Colonic mucosa (tissue), 4 donors: ENCODE measurements at regions not wholly inside any gene's neighbourhood (a gene's known extent, or its start where the extent isn't known, plus 50 kb on each side); places are given as distances from the start of the nearest gene placed in this dataset.

ENCODE experiments used
- DNase-seq: peaks from one replicate; pipeline ENCODE4 v3.0.0-alpha.2; 2020
- H3K27ac ChIP-seq: fragments of 200-600 bp; one replicate; pipeline ENCODE4 v1.8.0; 2021
- H3K27me3 ChIP-seq: fragments of 200-600 bp; one replicate; pipeline ENCODE4 v1.8.0; 2021
- H3K36me3 ChIP-seq: fragments of 200-600 bp; one replicate; pipeline ENCODE4 v1.8.0; 2021
- H3K4me1 ChIP-seq: fragments of 200-600 bp; one replicate; pipeline ENCODE4 v1.8.0; 2021; ENCODE audit warnings: mild to moderate bottlenecking
- H3K4me3 ChIP-seq: fragments of 200-600 bp; one replicate; pipeline ENCODE4 v1.8.0; 2021
- H3K9ac ChIP-seq, 2 donors: one replicate each; pipeline ENCODE4 v1.7.0; 2013; ENCODE audit warnings: control low read depth in 2 of 2, low read depth in 2 of 2, low read length in 2 of 2
- H3K9me3 ChIP-seq: fragments of 200-600 bp; one replicate; pipeline ENCODE4 v1.8.0; 2021
- CTCF ChIP-seq: fragments of 200-600 bp; IDR thresholded peaks from one replicate; pipeline ENCODE4 v1.8.0; 2022; ENCODE audit warnings: antibody characterized with exemption, mild to moderate bottlenecking
- intact Hi-C: fragments of 100-400 bp; cut with DNase I; formaldehyde crosslinking; loops from one replicate; pipeline ENCODE4 v1.14.1; 2022
- donor health status: healthy.
- donor health status: DM: no; HTN: no; CAD: no.
- donor health status: DM: no; HTN: no; CAD: no.

GRCh38 chr20:53826090-53826489 lies 232.5 kb upstream of the ZNF217 start:
- no peak for DNase-seq
- Histone ChIP-seq H3K9me3 (no peaks in the 10 kb centered on the region), H3K36me3 (no peaks in the 10 kb centered on the region), H3K27me3 (no peaks in the 10 kb centered on the region), H3K4me1 (no peaks in the 10 kb centered on the region), H3K4me3 (no peak overlapping the region), H3K9ac (no peak overlapping the region), H3K27ac (no peak overlapping the region)
- intact Hi-C loops: no loop called here
- TF ChIP-seq CTCF: no peak

DNA sequence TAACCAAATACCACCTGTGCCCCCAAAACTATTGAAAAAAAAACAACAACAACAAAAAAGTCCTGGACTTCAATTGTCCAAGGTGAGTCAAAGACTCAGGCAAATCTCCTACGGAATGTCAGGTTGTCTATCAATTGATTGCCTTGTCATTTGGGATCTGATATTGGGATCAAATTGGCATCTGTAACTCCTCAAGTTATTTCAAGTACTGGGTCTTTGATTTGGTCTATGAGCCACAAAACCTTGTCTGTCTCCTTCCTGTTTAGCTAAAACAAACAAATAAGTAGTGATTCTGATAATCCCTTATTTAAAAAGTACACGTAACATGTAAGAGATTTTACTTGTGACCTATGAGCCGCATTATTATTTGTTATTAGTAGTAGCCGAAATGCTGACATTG lies 231.6 kb upstream of the ZNF217 start:
- H3K4me1 ChIP-seq: no peaks in the 10 kb centered on the region
- H3K9me3 ChIP-seq: no peaks in the 10 kb centered on the region
- no peaks in the 10 kb centered on the region for H3K27me3 ChIP-seq
- intact Hi-C loops: no loop called here
- no peak for DNase-seq
- no peak overlapping the region for H3K9ac ChIP-seq
- H3K36me3 ChIP-seq: no peaks in the 10 kb centered on the region
- no peak overlapping the region for H3K4me3 ChIP-seq
- no peak overlapping the region for H3K27ac ChIP-seq
- TF ChIP-seq CTCF: no peak

GRCh38 chr20:53824779-53825178 lies 231.1 kb upstream of the ZNF217 start:
- Histone ChIP-seq H3K4me3 (no peak overlapping the region), H3K4me1 (no peaks in the 10 kb centered on the region), H3K9me3 (no peaks in the 10 kb centered on the region), H3K27ac (no peak overlapping the region), H3K27me3 (no peaks in the 10 kb centered on the region), H3K36me3 (no peaks in the 10 kb centered on the region), H3K9ac (no peak overlapping the region)
- intact Hi-C loops: no loop called here
- DNase-seq: no peak
- TF ChIP-seq CTCF: no peak

DNA sequence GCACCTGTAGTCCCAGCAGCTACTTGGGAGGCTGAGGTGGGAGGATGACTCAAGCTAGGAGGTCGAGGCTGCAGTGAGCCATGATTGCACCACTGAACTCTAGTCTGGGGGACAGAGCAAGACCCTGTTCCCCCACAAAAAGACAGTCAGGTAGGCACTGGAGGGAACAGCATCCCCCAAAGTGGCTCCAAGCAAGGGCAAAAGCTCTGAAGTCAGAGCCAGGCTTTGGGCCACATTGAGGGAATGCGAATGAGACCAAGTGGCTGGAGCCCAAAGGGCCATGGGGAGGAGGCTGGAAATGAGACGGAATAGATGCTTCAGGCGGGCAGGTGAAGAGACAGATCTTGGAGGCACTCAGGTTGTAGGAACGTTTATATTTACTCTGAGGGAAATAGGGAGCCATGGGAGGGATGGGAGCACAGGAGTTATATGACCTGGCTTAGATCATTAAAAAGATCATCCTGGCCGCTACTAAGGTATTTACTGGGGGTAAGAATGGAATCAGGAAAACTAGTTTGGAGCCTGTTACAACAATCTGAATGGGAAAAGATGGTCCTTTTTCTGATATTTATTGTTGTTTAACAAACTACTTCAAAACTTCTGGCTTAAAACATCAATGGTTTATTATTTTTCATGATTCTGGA lies 229.6 kb upstream of the ZNF217 start:
- intact Hi-C loops: no loop called here
- no peak for DNase-seq
- no peak overlapping the region for H3K9ac ChIP-seq
- TF ChIP-seq CTCF: no peak
- no peak overlapping the region for H3K27ac ChIP-seq
- no peaks in the 10 kb centered on the region for H3K4me1 ChIP-seq
- no peaks in the 10 kb centered on the region for H3K36me3 ChIP-seq
- H3K4me3 ChIP-seq: no peak overlapping the region
- no peaks in the 10 kb centered on the region for H3K27me3 ChIP-seq
- H3K9me3 ChIP-seq: no peaks in the 10 kb centered on the region

- no peak overlapping the region for H3K4me3 ChIP-seq
- H3K27ac ChIP-seq: no peak overlapping the region
- DNase-seq: no peak
- no peaks in the 10 kb centered on the region for H3K4me1 ChIP-seq
- intact Hi-C loops: no loop called here
- no peak overlapping the region for H3K9ac ChIP-seq
- TF ChIP-seq CTCF: no peak
- H3K36me3 ChIP-seq: no peaks in the 10 kb centered on the region
- no peaks in the 10 kb centered on the region for H3K9me3 ChIP-seq
- no peaks in the 10 kb centered on the region for H3K27me3 ChIP-seq
Measured at GRCh38 chr20:53822534-53822933, 228.9 kb upstream of the ZNF217 start.
